Peyer's patch (tissue), 4 donors: ENCODE measurements at regions not wholly inside any gene's neighbourhood (a gene's known extent, or its start where the extent isn't known, plus 50 kb on each side); places are given as distances from the start of the nearest gene placed in this dataset.

Source experiments
- POLR2A ChIP-seq, 2 donors: fragments of 450-650 bp; IDR thresholded peaks; one replicate each; pipeline ENCODE4 v1.5.1; 2017; ENCODE audit warnings: antibody characterized with exemption in 2 of 2, mild to moderate bottlenecking in 2 of 2, moderate library complexity in 2 of 2
- TF ChIP-seq, protein P1 (sequence below), 6 experiments: fragments of 450-650 bp in 4 of 6; fragments of 200-600 bp in 2 of 6; sonication (generic) in 1 of 6; IDR thresholded peaks; one replicate each; pipeline ENCODE4 v1.5.1; 2017 to 2019; ENCODE audit warnings: antibody characterized with exemption in 6 of 6, mild to moderate bottlenecking in 3 of 6, moderate library complexity in 1 of 6

- TF ChIP-seq, protein P1, sequence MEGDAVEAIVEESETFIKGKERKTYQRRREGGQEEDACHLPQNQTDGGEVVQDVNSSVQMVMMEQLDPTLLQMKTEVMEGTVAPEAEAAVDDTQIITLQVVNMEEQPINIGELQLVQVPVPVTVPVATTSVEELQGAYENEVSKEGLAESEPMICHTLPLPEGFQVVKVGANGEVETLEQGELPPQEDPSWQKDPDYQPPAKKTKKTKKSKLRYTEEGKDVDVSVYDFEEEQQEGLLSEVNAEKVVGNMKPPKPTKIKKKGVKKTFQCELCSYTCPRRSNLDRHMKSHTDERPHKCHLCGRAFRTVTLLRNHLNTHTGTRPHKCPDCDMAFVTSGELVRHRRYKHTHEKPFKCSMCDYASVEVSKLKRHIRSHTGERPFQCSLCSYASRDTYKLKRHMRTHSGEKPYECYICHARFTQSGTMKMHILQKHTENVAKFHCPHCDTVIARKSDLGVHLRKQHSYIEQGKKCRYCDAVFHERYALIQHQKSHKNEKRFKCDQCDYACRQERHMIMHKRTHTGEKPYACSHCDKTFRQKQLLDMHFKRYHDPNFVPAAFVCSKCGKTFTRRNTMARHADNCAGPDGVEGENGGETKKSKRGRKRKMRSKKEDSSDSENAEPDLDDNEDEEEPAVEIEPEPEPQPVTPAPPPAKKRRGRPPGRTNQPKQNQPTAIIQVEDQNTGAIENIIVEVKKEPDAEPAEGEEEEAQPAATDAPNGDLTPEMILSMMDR (IDR thresholded peaks at IDR 0.05) = no peak
- no peak for TF ChIP-seq POLR2A (IDR thresholded peaks at IDR 0.05)
Measured at GRCh38 chr2:192471982-192472381, 277.2 kb upstream of the TMEFF2 start.
